SK-MEL-5 (cell line): ENCODE measurements at regions not wholly inside any gene's neighbourhood (a gene's known extent, or its start where the extent isn't known, plus 50 kb on each side); places are given as distances from the start of the nearest gene placed in this dataset.
"Not testable (repeated sequence)": the region's sequence is repeated elsewhere in the genome, so short reads cannot be mapped to it uniquely, and the experiment has no call there.

Experiments
- DNase-seq: peaks from one replicate; pipeline ENCODE4 v3.0.0-alpha.2; 2016; ENCODE audit warnings: low read depth, low spot score
- in situ Hi-C: cut with HindIII; loops from 2 replicates; pipeline ENCODE4 v1.10.0; 2016; ENCODE audit warnings: low sequenced_read_pairs, high pct_unique_total_duplicates, low pct_unique_long_range_greater_than_20kb

DNA sequence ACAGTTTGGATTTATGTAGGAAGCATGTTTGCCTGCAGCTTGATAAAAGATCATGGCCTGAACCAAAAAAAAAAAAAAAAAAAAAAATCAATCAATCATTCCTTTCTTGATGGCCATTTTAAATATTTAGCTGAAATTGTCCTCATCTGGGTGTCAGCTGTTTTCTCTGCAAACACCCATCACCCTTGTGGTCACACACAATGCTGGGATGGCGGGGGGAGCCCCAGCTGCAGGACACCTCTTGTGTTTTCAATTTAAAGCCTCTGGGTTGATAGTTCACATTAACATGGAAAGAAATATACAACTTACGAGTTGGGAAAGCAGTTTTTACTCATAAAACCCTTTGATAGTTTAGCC, 160.4 kb downstream of the ZFP64 start:
- in situ Hi-C loops, result no loop called here
- DNase-seq, result no peak

DNA sequence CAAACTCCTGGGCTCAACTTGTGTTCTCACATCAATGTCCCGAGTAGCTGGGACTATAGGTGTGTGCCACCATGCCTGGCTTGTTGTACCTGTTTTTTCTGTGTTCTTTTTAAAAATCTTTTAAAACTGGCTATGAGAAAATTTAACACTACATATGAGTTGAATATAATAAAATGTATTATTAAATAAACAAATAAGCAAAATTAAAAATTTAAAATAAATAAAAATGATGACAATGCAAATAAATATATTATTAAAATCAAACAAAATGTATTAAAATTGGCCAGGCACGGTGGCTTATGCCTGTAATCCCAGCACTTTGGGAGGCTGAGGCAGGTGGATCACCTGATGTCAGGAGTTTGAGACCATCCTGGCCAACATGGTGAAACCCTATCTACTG, 162.4 kb downstream of the ZFP64 start:
- DNase-seq, in situ Hi-C loops: not testable (repeated sequence)

DNA sequence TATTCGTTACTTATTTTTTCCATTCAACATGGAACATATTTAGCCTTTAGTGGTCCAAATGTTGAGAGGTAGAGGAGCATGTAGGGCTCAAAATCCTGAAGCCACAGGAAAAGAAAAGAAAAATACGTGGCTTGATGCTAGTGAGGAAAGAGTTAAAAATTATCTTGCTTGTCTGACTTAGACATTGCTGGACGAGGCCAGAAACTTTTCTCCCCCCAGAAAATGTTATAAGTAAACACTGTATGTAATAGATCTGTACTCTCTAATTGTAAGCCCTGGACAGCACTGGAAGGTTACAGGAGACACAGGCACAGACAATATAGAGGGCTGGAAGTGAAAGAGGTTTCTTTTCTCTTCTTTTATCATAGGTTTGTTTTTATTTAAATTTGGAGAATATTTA, 165.6 kb downstream of the ZFP64 start:
- in situ Hi-C loops, result no loop called here
- no peak for DNase-seq

DNA sequence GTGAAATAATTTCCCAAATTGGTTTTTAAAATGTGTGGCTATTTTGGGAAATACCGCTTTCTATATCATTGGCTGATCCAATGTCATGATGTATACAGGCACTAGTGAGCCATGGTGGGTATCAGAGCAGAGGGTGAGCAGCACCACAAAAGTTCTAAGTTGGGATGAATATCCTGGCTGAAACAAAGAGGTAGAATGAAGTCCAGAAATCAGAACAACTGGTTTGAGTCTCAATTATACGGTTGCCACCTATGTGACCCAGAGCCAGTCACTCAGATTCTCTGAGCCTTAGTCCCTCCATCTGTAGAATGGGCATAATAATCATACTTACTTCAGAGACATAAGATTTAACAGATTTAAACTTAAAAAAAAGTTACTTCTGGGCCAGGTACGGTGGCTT, 172.3 kb downstream of the ZFP64 start:
- in situ Hi-C loops, result no loop called here
- DNase-seq, result no peak

DNA sequence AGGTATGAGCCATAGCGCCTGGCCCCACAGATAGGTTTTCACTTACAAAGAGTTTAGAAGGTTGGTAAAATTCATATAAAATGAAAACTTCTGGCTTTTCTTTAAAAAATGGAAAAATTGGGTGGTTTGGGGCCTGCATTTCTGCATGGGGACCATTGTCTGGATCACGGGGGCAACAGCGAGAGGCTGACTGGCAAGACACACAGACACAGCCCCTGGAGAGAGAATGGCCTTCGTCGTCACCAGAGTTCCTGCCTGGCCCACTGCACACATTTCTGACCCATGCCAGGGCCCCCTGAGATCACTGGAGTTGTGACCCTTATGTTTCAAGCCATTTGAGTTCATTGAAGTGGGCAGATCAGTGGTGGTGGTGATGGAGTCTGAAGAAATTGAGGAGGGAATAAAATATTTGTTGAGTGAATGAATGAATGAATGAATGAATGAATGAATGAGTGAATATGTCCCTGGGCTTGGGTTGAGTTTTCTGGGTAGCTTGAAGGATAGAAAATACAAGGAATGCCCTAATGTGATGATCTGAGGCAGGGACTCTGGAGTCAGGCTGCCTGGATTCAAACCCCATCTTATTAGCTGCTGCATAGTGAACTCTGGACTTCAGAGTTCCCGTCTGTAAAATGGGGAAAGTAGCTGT, 173.8 kb downstream of the ZFP64 start:
- no peak for DNase-seq
- in situ Hi-C loops, result no loop called here

DNA sequence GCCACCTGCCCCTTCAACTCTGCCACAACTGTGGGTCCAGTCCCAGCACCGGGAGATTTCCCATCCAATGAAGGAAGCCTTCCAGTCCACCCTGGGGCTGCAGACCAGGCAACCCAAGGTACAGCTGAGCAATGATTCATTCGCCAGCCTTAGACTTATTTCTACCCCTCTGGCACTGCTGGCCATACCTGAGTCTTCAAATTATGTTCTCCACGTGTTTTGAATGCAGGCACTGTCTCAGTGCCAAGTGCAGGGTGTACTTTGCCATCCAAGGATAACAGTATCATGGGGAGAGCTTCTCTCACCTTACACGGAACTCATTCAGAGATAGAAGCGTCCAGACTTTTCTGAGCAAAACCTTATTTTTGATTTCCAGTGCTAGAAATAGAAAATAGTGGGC, 175.6 kb downstream of the ZFP64 start:
- DNase-seq, result no peak
- in situ Hi-C loops, result no loop called here

DNA sequence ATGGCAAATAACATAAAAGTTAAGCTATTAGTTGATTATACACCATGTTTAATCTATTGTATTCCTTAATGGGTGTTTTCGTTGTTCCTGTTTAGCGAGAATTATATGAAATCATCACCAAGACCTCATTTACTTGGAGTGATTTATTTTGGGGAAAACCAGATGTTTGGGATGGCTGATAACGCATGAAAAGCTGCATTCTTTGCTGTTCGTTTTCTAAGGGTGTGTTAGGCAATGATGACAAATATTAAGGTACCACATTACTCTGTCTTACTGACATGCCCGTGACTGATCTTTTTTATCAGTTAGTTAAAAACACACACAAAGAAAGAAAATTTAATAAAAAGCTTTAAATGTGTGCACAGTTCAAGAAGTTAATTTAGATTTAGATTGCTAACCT, 176.4 kb downstream of the ZFP64 start:
- in situ Hi-C loops, result no loop called here
- DNase-seq, result no peak

DNA sequence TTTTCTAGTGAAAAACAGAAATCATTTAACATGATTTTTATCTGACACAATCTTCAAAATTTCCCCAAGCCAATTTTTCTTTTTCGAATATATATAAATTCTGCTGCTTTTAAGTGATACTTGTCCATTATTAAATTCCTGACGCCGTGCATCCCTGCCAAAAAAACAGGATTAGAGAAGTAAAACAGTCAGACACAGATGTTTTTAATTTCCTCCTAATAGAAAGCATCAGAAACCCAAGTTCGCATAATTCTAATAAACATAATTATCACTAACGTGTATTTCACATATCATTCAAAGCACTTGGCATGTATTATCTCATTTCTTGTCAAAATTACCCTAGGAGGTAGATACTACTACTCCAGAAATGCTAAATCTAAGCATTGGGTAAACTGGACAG, 179.5 kb downstream of the ZFP64 start:
- in situ Hi-C loops, result no loop called here

DNA sequence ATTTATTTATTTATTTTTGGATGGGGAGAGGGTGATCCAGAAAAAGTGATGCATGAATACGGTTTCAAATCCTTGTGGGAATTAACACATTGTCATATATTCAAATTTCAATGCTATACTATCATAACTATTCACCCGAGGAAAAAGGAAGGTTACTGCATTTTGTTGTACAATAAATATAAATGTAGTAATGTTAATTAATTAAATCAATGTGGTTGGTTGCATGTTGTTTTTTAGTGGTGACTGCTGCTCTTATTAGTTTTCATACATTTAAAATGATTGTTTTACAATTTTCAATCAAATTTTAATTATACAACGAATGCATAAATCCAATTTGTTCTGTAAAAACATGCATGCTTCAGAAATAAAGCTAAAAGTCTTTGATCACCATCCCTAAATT, 180.5 kb downstream of the ZFP64 start:
- in situ Hi-C loops, result no loop called here
- DNase-seq, result no peak

More for the DNA sequence above, 179.5 kb downstream of the ZFP64 start:
- DNase-seq, result no peak

DNA sequence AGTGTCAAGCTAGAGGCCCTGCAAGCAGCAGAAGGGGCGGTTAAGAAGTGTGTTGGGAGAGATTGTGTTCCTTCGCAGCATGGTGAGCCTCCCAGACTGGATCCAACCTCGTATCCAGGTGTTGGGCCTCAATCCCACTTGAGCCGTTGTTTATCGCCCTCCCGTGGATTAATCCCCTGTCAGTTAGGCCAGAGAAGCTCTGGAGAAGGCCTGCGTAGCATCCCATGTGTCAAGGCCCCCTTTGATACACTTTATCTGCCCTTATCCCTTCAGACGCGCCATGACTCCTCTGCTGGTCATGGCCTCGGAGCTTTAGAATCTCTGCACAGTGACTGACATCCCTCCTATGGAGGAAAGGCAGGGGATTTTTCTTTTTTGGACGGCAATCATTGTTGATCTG, 181.0 kb downstream of the ZFP64 start:
- no peak for DNase-seq
- in situ Hi-C loops, result no loop called here

DNA sequence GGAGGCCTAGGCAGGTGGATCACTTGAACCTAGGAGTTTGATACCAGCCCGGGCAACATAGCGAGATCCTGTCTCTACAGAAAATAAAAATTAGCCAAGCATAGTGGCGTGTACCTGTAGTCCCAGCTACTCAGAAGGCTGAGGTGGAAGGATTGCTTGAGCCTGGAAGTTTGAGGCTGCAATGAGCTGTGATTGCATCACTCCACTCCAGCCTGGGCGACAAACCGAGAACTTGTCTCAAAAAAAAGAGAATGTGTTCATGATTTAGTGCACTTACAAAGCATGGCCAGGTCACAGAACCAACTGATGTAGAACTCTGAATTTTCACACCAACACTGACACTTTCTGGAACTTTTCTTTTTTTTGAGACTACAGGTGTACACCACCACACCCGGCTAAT, 182.7 kb downstream of the ZFP64 start:
- no peak for DNase-seq
- in situ Hi-C loops, result no loop called here

DNA sequence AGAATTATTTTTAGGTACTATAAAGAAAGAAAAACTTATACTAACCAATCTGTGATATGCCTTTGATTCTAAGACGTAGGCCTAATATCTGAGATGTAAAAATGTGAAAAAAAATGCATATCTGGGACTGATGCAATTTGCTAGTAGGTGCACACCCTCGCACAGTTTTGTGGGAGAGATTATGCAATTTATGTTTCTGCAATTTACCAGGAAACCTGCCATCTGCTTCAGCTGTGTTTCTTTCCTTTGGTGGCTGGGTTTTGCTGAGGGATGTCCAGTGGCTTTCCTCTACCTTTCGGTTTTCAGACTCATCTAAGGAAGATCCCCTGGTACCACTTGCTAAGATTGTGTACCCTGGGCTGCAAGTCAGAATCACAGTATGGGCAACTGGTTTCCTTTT, 186.9 kb downstream of the ZFP64 start:
- no peak for DNase-seq
- in situ Hi-C loops, result no loop called here

DNA sequence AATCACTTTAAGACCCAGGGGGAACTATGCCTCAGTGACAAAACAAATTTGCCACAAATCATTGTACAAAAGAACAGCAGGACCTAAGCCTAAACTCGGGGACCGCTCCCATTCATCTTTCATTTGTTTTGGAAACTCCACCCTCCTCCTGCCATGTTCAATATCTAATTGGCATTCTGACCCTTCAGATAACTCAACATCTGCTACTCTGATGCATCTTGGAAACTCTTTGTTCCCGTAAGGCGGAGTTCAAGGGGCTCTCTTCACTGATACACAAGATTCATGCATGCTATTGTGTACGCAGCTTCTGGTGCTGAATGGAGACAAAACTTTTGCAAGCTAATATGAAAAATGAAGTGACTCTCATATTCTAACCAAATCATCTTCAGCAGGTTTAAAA, 187.6 kb downstream of the ZFP64 start:
- in situ Hi-C loops, result no loop called here
- no peak for DNase-seq

DNA sequence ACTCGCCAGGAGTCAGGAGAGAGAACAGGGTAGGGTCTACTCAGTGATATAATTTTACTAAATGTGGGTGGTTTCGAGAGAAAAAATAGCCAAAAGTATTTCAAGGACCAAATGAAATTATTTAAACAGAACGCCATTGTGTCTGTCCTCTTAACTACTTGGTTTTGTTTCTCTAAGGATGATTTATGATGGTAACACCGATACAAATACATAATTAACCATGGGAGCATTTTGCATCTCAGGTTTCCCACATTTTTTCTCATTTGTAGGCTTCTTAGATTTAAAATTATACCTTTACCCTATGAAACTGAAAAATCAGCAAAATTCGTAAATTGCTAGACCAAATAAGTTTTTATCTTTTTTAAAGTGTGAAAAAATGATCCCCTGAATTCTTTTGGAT, 188.2 kb downstream of the ZFP64 start:
- DNase-seq, result no peak
- in situ Hi-C loops, result no loop called here

DNA sequence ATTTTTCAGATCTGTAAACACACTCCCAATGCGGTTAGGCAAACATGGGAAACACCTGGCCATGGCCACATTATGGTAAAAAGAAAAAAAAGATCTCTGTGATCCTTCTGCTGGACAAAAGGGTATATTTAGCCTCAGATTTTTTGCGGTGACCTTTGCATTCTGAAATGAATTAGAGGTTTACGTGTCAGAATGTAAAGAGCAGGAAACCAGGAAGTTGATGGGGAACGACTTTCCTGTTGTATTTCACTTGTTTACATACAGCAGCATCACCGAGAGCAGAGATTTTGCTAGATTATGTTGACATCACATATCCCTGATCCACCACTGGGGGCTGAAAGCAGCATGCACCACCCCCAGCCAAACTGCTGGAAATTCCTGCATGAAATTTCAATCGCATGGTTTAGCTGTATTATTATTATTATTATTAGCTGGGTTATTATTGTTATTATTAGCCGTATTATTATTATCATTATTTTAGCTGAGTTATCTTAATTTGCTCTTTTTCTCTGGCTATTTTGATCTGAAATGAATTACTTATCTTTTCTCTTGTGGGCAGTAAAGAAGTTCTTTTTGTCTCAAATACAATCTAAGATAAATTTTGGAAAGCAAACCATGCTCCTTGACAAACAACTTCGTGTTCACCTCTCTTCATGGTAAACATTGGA, 189.4 kb downstream of the ZFP64 start:
- in situ Hi-C loops, result no loop called here
- peak; percentile 45 for DNase-seq

DNA sequence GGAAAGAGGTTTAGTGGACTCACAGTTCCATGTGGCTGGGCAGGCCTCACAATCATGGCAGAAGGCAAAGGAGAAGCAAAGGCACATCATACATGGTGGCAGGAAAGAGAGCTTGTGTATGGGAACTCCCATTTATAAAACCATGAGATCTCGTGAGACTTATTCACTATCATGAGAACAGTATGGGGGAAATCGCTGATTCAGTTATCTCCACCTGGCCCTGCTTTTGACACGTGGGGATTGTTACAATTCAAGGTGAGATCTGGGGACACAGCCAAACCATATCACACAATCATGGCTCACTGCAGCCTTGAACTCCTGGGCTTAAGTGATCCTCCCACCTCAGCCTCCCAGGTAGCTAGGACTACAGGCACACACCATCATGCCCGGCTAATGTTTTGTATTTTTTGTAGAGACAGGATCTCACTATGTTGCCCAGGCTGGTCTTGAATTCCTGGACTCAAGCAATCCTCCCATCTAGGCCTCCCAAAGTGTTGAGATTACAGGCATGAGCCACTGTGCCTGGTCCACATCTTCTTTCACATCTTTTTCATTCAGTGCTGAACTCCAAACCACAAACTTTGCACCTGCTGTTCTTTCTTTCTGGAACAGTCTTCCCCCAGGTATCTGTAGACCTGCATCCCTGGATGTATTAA, 194.2 kb downstream of the ZFP64 start:
- DNase-seq, in situ Hi-C loops: not testable (repeated sequence)

DNA sequence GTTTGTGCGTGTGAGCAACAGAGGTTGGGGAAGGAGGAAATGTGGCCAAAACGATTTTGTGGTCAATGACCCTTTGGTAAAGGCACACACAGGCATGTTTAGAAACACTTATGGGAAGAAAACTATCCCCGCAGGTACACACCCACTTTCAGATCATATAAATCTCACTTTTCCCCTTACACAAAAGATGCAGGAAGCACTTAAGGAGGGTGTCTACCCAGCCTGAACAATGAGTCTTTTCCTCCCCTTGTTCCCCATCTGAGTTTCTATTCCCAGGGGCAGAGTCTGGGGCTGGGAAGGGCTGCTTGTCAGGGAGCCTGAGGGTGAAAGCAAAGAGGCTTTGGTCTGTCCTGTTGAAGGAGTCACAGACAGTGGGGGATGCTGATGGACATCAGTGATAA, 193.2 kb upstream of the SALL4 start:
- in situ Hi-C loops, result no loop called here
- DNase-seq, result peak; percentile 38

DNA sequence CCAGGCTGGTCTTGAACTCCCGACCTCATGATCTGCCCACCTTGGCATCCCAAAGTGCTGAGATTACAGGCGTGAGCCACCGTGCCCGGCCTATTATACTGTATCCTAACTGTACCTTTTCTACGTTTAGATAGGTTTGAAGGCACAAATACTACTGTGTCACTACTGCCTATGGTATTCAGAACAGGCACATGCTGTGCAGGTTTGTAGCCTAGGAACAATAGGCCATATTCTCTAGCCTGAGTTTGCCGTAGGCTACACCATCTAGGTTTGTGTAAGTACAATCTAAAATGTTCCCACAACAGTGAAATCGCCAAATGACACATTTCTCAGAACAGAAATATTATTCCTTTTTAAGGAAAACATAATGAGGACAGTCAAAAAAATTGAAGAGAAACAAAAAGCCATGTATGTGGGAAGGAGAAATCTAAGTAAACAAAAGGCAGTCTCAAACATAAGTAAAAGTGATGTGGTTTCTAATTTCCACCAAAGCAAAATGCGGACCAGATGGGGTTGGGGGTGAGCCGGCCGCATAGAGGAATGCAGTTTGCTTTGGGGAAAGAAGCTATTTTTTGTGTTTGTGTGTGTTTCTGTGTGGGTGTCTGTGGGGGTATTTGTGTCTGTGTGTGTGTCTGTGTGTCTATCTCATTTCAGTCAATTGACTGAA, 192.6 kb upstream of the SALL4 start:
- in situ Hi-C loops, result no loop called here
- peak; percentile 69 for DNase-seq

DNA sequence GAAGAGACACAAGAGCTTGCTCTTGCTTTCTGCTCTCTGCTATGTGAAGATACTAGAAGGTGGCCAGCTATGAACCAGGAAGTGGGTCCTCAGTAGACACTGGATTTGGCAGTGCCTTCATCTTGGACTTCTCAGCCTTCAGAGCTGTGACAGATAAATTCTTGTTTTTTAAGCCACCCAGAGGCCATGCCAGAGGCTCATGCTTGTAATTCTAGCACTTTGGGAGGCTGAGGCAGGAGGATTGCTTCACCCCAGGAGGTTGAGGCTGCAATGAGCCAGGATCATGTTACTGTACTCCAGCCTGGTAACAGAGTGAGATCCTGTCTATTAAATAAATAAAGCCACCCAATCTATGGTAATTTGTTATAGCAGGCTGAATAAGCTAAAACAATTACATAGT, 185.5 kb upstream of the SALL4 start:
- in situ Hi-C loops, result no loop called here
- no peak for DNase-seq
